ENCODE measurements at regions not wholly inside any gene's neighbourhood (a gene's known extent, or its start where the extent isn't known, plus 50 kb on each side); places are given as distances from the start of the nearest gene placed in this dataset.

- no peak for DNase-seq
These were observed 119.9 kb downstream of the TTLL2 start for GRCh38 chr6:167444602-167445346.

GRCh38 chr6:167445568-167445967, 120.7 kb downstream of the TTLL2 start:
- DNase-seq, result no peak

- DNase-seq, result no peak
These were observed 121.2 kb downstream of the TTLL2 start for GRCh38 chr6:167446046-167446445.

- DNase-seq, result no peak
These were observed 122.1 kb downstream of the TTLL2 start for GRCh38 chr6:167446971-167447370.

GRCh38 chr6:167448378-167448777, 123.5 kb downstream of the TTLL2 start:
- DNase-seq, result no peak

- DNase-seq, result no peak
These were observed 124.4 kb downstream of the TTLL2 start for GRCh38 chr6:167449094-167449861.

GRCh38 chr6:167450626-167451025, 125.7 kb downstream of the TTLL2 start:
- no peak for DNase-seq

GRCh38 chr6:167452338-167453081, 127.6 kb downstream of the TTLL2 start:
- no peak for DNase-seq

GRCh38 chr6:167453082-167453446, 128.2 kb downstream of the TTLL2 start:
- DNase-seq, result no peak

GRCh38 chr6:167454003-167454402, 129.1 kb downstream of the TTLL2 start:
- DNase-seq, result no peak

- no peak for DNase-seq
These were observed 130.5 kb downstream of the TTLL2 start for GRCh38 chr6:167455371-167455770.

- no peak for DNase-seq
These were observed 137.8 kb downstream of the TTLL2 start for GRCh38 chr6:167462514-167463312.

- DNase-seq, result no peak
These were observed 139.3 kb downstream of the TTLL2 start for GRCh38 chr6:167464177-167464576.

GRCh38 chr6:167465482-167465881, 140.6 kb downstream of the TTLL2 start:
- DNase-seq, result no peak

GRCh38 chr6:167467282-167467681, 142.4 kb downstream of the TTLL2 start:
- no peak for DNase-seq

GRCh38 chr6:167467793-167468431, 143.0 kb downstream of the TTLL2 start:
- DNase-seq, result no peak

GRCh38 chr6:167469101-167469500, 144.2 kb downstream of the TTLL2 start:
- no peak for DNase-seq

- DNase-seq, result no peak
These were observed 144.8 kb downstream of the TTLL2 start for GRCh38 chr6:167469672-167470071.

- DNase-seq, result no peak
These were observed 145.4 kb downstream of the TTLL2 start for GRCh38 chr6:167470101-167470835.

- no peak for DNase-seq
These were observed 146.1 kb downstream of the TTLL2 start for GRCh38 chr6:167470836-167471547.

GRCh38 chr6:167471548-167471930, 146.7 kb downstream of the TTLL2 start:
- DNase-seq, result no peak
